GM03348 (cell line): ENCODE measurements at regions not wholly inside any gene's neighbourhood (a gene's known extent, or its start where the extent isn't known, plus 50 kb on each side); places are given as distances from the start of the nearest gene placed in this dataset.

Experiments used
- DNase-seq: peaks from one replicate; pipeline ENCODE4 v3.0.0; 2012; ENCODE audit warnings: low spot score

GRCh38 chr21:38741950-38742256 lies 63.8 kb upstream of the ETS2 start:
- no peak for DNase-seq

- no peak for DNase-seq
Observed at GRCh38 chr21:38742580-38743260, 63.0 kb upstream of the ETS2 start.

DNA sequence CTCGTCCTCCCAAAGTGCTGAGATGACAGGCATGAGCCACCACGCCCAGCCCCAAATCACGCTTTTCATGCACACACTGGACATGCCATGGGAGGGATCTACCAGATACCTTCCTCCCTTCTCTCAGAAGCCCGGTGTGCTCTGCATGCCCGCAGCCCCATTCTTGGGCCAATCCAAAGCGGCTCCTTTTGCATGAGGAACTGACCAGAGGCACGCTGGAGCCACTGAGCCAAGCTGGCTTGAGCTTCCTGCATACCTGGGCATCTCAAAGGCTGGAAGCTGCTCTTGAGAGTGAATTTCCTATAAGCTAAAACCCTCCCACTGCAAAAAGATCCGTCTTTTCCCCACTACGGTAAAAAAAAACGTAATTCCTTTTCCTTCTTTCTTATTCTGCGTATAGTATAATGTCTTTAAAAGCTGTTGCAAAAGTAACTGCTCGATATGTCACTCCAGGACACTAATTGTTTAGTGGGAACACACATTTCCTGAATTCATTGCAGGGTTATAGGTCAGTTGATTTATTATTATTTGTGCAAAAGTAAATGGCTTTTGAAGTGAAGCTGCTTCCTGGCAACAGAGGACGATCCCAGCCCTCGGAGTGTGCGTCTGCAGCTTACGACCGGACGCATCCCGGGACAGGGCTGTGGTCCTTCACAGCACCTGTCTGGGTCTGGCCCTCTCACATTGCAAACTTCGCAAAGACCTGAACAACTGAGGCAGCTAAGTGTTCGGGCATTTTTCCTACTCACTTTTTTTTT lies 61.8 kb upstream of the ETS2 start:
- DNase-seq, result no peak

- no peak for DNase-seq
Observed at GRCh38 chr21:38744861-38745260, 60.9 kb upstream of the ETS2 start.

- DNase-seq, result no peak
Observed at GRCh38 chr21:38747810-38748209, 57.9 kb upstream of the ETS2 start.

- no peak for DNase-seq
Observed at GRCh38 chr21:38751379-38752050, 54.2 kb upstream of the ETS2 start.

DNA sequence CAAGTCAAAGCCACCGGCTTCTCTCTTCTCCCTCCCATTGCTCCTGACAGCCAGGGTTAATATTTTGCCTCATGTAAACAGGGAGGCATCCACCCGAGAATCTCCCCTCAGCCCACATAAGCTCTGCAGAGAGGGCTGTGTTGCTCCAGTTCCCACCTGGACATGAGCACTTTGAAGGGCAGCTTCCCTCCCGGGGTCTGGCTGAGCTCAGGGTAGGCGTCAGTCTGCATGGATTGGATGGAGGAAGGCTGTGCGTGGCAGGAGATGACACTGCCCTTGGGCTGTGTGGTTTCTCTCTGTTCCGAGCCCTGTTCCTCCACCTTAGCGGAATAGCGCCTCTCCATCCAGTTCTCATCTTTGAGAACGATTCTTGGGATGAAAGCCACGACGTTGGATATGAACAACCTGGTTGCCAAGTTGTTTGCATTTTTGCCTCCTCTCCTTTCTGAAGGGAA lies 53.7 kb upstream of the ETS2 start:
- DNase-seq, result no peak

DNA sequence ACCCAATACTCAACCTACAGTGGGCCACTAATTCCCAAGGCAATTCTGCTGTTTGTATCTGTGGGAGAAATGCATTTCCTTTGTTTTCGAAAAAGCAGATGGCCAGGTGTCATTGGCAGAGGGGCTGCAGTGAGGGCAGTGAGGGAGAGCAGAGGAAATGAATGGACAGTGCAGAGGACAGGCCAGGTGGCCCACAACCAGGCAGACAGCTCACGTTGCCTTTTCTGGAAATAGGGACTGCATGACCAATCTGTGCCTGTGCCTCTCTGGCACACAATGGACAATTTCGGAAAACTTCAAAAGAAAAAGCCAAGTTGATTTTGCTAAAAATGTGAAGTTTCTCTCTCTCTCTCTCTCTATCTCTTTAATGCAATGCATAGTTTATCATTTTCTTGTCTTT lies 52.6 kb upstream of the ETS2 start:
- no peak for DNase-seq

DNA sequence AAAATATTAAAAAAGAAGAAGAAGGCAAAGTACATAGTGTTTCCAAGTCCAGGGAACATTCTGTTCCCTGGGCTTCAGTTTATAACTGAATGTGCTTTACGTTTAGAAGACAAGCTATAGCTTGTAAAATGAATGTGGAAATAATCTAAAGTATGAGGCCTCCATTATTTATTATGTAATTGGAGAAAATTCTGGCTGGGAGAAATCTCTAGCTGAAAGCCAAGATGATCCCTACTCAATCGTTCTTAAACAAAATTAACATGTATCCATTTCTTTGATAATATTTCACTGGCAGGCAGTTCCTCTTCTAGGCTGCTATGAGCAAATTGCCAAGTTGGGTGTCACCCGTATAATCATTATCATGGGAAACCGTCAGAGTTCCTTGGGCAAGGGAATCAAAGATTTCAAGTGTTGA lies 52.2 kb upstream of the ETS2 start:
- no peak for DNase-seq
